ENCODE measurements at regions not wholly inside any gene's neighbourhood (a gene's known extent, or its start where the extent isn't known, plus 50 kb on each side); places are given as distances from the start of the nearest gene placed in this dataset.

- FAIRE-seq, result no peak
- H3K4me3 ChIP-seq (ENCODE audit: low read depth, low read length), result no peak overlapping the region
- no peak for DNase-seq (ENCODE audit: low read depth)
- H3K27me3 ChIP-seq (ENCODE audit: control insufficient read depth, insufficient read depth, low read length), result no peaks in the 10 kb centered on the region
- H3K36me3 ChIP-seq (ENCODE audit: control insufficient read depth, insufficient read depth, low read length), result no peaks in the 10 kb centered on the region
- TF ChIP-seq CTCF (IDR thresholded peaks at IDR 0.05; ENCODE audit: insufficient read depth, low read length, severe bottlenecking), result no peak
These were observed 214.1 kb downstream of the SKIDA1 start for GRCh38 chr10:21311426-21311825.

GRCh38 chr10:21309427-21309826 lies 216.1 kb downstream of the SKIDA1 start:
- DNase-seq (ENCODE audit: low read depth) (no peak), FAIRE-seq (no peak)
- Histone ChIP-seq H3K4me3 (ENCODE audit: low read depth, low read length) (no peak overlapping the region), H3K36me3 (ENCODE audit: control insufficient read depth, insufficient read depth, low read length) (no peaks in the 10 kb centered on the region), H3K27me3 (ENCODE audit: control insufficient read depth, insufficient read depth, low read length) (no peaks in the 10 kb centered on the region)
- TF ChIP-seq CTCF (IDR thresholded peaks at IDR 0.05; ENCODE audit: insufficient read depth, low read length, severe bottlenecking), result no peak

- Histone ChIP-seq H3K36me3 (ENCODE audit: control insufficient read depth, insufficient read depth, low read length) (no peaks in the 10 kb centered on the region), H3K4me3 (ENCODE audit: low read depth, low read length) (no peak overlapping the region), H3K27me3 (ENCODE audit: control insufficient read depth, insufficient read depth, low read length) (no peaks in the 10 kb centered on the region)
- DNase-seq (ENCODE audit: low read depth) (no peak), FAIRE-seq (no peak)
- no peak for TF ChIP-seq CTCF (IDR thresholded peaks at IDR 0.05; ENCODE audit: insufficient read depth, low read length, severe bottlenecking)
These were observed 216.5 kb downstream of the SKIDA1 start for GRCh38 chr10:21308946-21309345.

- Histone ChIP-seq H3K27me3 (ENCODE audit: control insufficient read depth, insufficient read depth, low read length) (no peaks in the 10 kb centered on the region), H3K4me3 (ENCODE audit: low read depth, low read length) (no peak overlapping the region), H3K36me3 (ENCODE audit: control insufficient read depth, insufficient read depth, low read length) (no peaks in the 10 kb centered on the region)
- TF ChIP-seq CTCF (IDR thresholded peaks at IDR 0.05; ENCODE audit: insufficient read depth, low read length, severe bottlenecking), result no peak
- FAIRE-seq (no peak), DNase-seq (ENCODE audit: low read depth) (no peak)
These were observed 217.5 kb downstream of the SKIDA1 start for GRCh38 chr10:21308018-21308417.

- Histone ChIP-seq H3K27me3 (ENCODE audit: control insufficient read depth, insufficient read depth, low read length) (no peaks in the 10 kb centered on the region), H3K4me3 (ENCODE audit: low read depth, low read length) (no peak overlapping the region), H3K36me3 (ENCODE audit: control insufficient read depth, insufficient read depth, low read length) (no peaks in the 10 kb centered on the region)
- TF ChIP-seq CTCF (IDR thresholded peaks at IDR 0.05; ENCODE audit: insufficient read depth, low read length, severe bottlenecking), result no peak
- no peak for FAIRE-seq
- DNase-seq (ENCODE audit: low read depth), result no peak
These were observed 220.9 kb downstream of the SKIDA1 start for GRCh38 chr10:21304608-21305007.

- no peaks in the 10 kb centered on the region for H3K36me3 ChIP-seq (ENCODE audit: control insufficient read depth, insufficient read depth, low read length)
- DNase-seq (ENCODE audit: low read depth) (peak; percentile 47), FAIRE-seq (no peak)
- no peaks in the 10 kb centered on the region for H3K27me3 ChIP-seq (ENCODE audit: control insufficient read depth, insufficient read depth, low read length)
- H3K4me3 ChIP-seq (ENCODE audit: low read depth, low read length), result no peak overlapping the region
- no peak for TF ChIP-seq CTCF (IDR thresholded peaks at IDR 0.05; ENCODE audit: insufficient read depth, low read length, severe bottlenecking)
These were observed 221.3 kb downstream of the SKIDA1 start for GRCh38 chr10:21304198-21304597.

All from bronchial epithelial cell (primary cell).